PC-3 (cell line): ENCODE measurements at regions not wholly inside any gene's neighbourhood (a gene's known extent, or its start where the extent isn't known, plus 50 kb on each side); places are given as distances from the start of the nearest gene placed in this dataset.
A peak's percentile ranks its signal among the peaks of the same experiment; 100 is the strongest.

Experiments
- ATAC-seq: fragments of 200-7000 bp; cut with Tn5 transposase; 2 replicates; pipeline ENCODE4 v1.9.1; 2020; ENCODE audit warnings: mild to moderate bottlenecking, moderate library complexity
- BruUV-seq: library from RNA; stranded (reverse); fragments of 400-500 nt; replicated peaks from 2 replicates; lab custom pipeline; 2021; lab: Mats Ljungman, UMichigan
- CTCF ChIA-PET: fragments of 300-600 bp; sonication (Branson Sonifier 250); formaldehyde crosslinking; loops from one replicate; lab custom pipeline; 2022; ENCODE audit warnings: antibody characterized with exemption; lab: Charles Lee
- POLR2A ChIA-PET: fragments of 300-600 bp; sonication (Branson Sonifier 250); formaldehyde crosslinking; loops from one replicate; lab custom pipeline; 2022; ENCODE audit warnings: antibody characterized with exemption; ENCODE audit not compliant: unreplicated experiment; lab: Charles Lee
- DNase-seq: peaks from one replicate; pipeline ENCODE4 v3.0.0-alpha.2; 2015
- H2AFZ ChIP-seq: fragments of 300-600 bp; sonication (generic); 2 replicates; pipeline ENCODE4 v1.6.0; 2016; ENCODE audit warnings: antibody characterized with exemption, low read length
- H3F3A ChIP-seq: fragments of 300-600 bp; sonication (generic); one replicate; pipeline ENCODE4 v1.6.0; 2017; ENCODE audit warnings: antibody characterized with exemption, low read length, control low read depth, mild to moderate bottlenecking; ENCODE audit not compliant: unreplicated experiment
- H3K27ac ChIP-seq: fragments of 300-600 bp; sonication (generic); 2 replicates; pipeline ENCODE4 v1.5.1; 2016; ENCODE audit warnings: mild to moderate bottlenecking, low read length
- H3K27me3 ChIP-seq: fragments of 300-600 bp; sonication (generic); 2 replicates; pipeline ENCODE4 v1.6.1; 2016; ENCODE audit warnings: low read length, mixed read lengths
- H3K36me3 ChIP-seq: fragments of 300-600 bp; sonication (generic); 2 replicates; pipeline ENCODE4 v1.6.1; 2016; ENCODE audit warnings: low read depth, mixed run types, low read length, mixed read lengths
- H3K4me1 ChIP-seq: fragments of 300-600 bp; sonication (generic); 2 replicates; pipeline ENCODE4 v1.5.1; 2016; ENCODE audit warnings: low read length; ENCODE audit not compliant: insufficient read depth
- H3K4me2 ChIP-seq: fragments of 300-600 bp; sonication (generic); 2 replicates; pipeline ENCODE4 v1.6.0; 2016; ENCODE audit warnings: low read length
- H3K4me3 ChIP-seq: fragments of 300-600 bp; sonication (generic); 2 replicates; pipeline ENCODE4 v1.5.1; 2016; ENCODE audit warnings: mild to moderate bottlenecking, low read length, mixed read lengths
- H3K79me2 ChIP-seq: fragments of 300-600 bp; sonication (generic); 2 replicates; pipeline ENCODE4 v1.6.1; 2017; ENCODE audit warnings: low read length, mixed read lengths
- H3K9ac ChIP-seq: fragments of 300-600 bp; sonication (generic); 2 replicates; pipeline ENCODE4 v1.6.0; 2016; ENCODE audit warnings: mild to moderate bottlenecking, low read length
- H3K9me2 ChIP-seq: fragments of 300-600 bp; sonication (generic); replicated peaks from 2 replicates; pipeline ENCODE4 v1.6.1; 2016; ENCODE audit warnings: mixed run types, low read length, mixed read lengths
- H3K9me3 ChIP-seq: fragments of 300-600 bp; sonication (generic); 2 replicates; pipeline ENCODE4 v1.6.1; 2016; ENCODE audit warnings: low read length, mixed read lengths
- H4K20me1 ChIP-seq: fragments of 300-600 bp; sonication (generic); 2 replicates; pipeline ENCODE4 v1.6.1; 2016; ENCODE audit warnings: low read length, mixed read lengths
- CTCF ChIP-seq: fragments of 300-600 bp; sonication (generic); conservative IDR thresholded peaks from 2 replicates; pipeline ENCODE4 v1.5.1; 2017; ENCODE audit warnings: antibody characterized with exemption, low read depth, mild to moderate bottlenecking, low read length
- EZH2 ChIP-seq: fragments of 300-600 bp; sonication (generic); IDR thresholded peaks from one replicate; pipeline ENCODE4 v1.6.1; 2017; ENCODE audit warnings: antibody characterized with exemption, mild to moderate bottlenecking, low read length; ENCODE audit not compliant: unreplicated experiment
- EZH2phosphoT487 ChIP-seq: fragments of 300-600 bp; sonication (generic); IDR thresholded peaks from 2 replicates; pipeline ENCODE4 v1.6.1; 2018; ENCODE audit warnings: mild to moderate bottlenecking, antibody characterized with exemption, low read length, borderline replicate concordance
- intact Hi-C: fragments of 100-400 bp; cut with micrococcal nuclease; formaldehyde crosslinking; loops from 2 replicates; pipeline ENCODE4 v1.9.0; 2023

- H2AFZ ChIP-seq = no peak overlapping the region
- DNase-seq (no peak), ATAC-seq (no peak)
- H3K9me3 ChIP-seq = peaks cover 7% of the 10 kb centered on the region
- H3K9ac ChIP-seq = no peak overlapping the region
- no peaks in the 10 kb centered on the region for H3F3A ChIP-seq
- H3K4me2 ChIP-seq = no peak overlapping the region
- H3K9me2 ChIP-seq = no peaks in the 10 kb centered on the region
- no peaks in the 10 kb centered on the region for H4K20me1 ChIP-seq
- H3K27ac ChIP-seq = no peak overlapping the region
- intact Hi-C loops = no loop called here
- CTCF ChIA-PET = no interaction called here
- POLR2A ChIA-PET = no interaction called here
- no peaks in the 10 kb centered on the region for H3K36me3 ChIP-seq
- no TSS peak for BruUV-seq
- no peaks in the 10 kb centered on the region for H3K27me3 ChIP-seq
- TF ChIP-seq EZH2phosphoT487 (no peak), CTCF (no peak), EZH2 (no peak)
- H3K79me2 ChIP-seq = no peaks in the 10 kb centered on the region
- H3K4me3 ChIP-seq = no peak overlapping the region
- no peaks in the 10 kb centered on the region for H3K4me1 ChIP-seq
Observed at GRCh38 chr21:27202301-27202700, 235.4 kb upstream of the ADAMTS5 start.

DNA sequence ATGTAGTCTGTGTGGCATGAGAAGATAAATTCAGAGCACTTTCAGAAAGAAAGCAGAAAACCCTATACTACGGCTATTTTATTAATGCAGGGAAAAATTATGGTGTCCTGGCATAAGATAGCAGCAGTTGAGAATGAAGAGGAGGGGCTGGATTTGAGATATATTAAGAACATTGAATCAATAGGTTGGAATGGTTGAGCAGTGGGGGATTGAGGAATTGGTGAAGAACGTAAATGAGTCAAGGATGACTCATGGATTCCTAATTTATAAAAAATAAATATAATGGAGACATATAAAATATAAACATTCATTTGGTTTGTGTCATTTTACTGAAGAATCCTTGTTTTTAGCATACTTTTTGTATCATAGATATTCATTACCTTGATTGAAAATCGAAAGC lies 234.3 kb upstream of the ADAMTS5 start:
- no peak for TF ChIP-seq EZH2phosphoT487
- no peak for TF ChIP-seq CTCF
- no peak for TF ChIP-seq EZH2
- Histone ChIP-seq H3K9me3 (peaks cover 7% of the 10 kb centered on the region), H3K4me2 (no peak overlapping the region), H2AFZ (no peak overlapping the region), H4K20me1 (no peaks in the 10 kb centered on the region), H3K36me3 (no peaks in the 10 kb centered on the region), H3K27me3 (no peaks in the 10 kb centered on the region), H3F3A (no peaks in the 10 kb centered on the region), H3K4me1 (no peaks in the 10 kb centered on the region), H3K9me2 (no peaks in the 10 kb centered on the region), H3K9ac (no peak overlapping the region), H3K27ac (no peak overlapping the region), H3K4me3 (no peak overlapping the region), H3K79me2 (no peaks in the 10 kb centered on the region)
- DNase-seq (peak; percentile 5), ATAC-seq (no peak)
- intact Hi-C loops = no loop called here
- ChIA-PET CTCF (no interaction called here), POLR2A (no interaction called here)
- BruUV-seq = no TSS peak

DNA sequence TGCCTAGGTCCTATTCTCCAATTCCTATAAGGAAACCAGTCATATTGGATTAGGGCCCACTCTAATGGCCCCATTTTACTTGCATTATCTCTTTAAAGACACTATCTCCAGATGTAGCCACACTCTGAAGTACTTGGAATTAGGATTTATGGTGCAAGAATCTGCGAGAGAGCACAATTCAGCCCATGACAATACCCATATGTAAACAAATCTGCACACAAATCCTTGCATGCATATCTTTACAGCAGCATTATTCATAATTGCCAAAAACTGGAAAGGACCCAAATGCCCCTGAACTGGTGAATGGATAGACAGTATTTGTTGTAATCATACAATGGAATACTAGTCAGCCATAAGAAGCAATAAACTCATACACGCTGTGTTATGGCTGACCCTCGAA lies 229.8 kb upstream of the ADAMTS5 start:
- Histone ChIP-seq H3K9ac (no peak overlapping the region), H2AFZ (no peak overlapping the region), H3K36me3 (no peaks in the 10 kb centered on the region), H3K79me2 (no peaks in the 10 kb centered on the region), H3K4me1 (no peaks in the 10 kb centered on the region), H3K9me2 (no peaks in the 10 kb centered on the region), H3F3A (no peaks in the 10 kb centered on the region), H3K4me3 (no peak overlapping the region), H3K4me2 (no peak overlapping the region), H3K27ac (no peak overlapping the region), H4K20me1 (no peaks in the 10 kb centered on the region), H3K27me3 (no peaks in the 10 kb centered on the region), H3K9me3 (peaks cover 15% of the 10 kb centered on the region; the same call in 1 of the 2 replicates)
- no peak for TF ChIP-seq EZH2
- no peak for TF ChIP-seq EZH2phosphoT487
- TF ChIP-seq CTCF = no peak
- ATAC-seq = peak; percentile 73
- ChIA-PET POLR2A (no interaction called here), CTCF (no interaction called here)
- intact Hi-C loops = no loop called here
- DNase-seq = peak; percentile 42
- no TSS peak for BruUV-seq
